ENCODE measurements at regions not wholly inside any gene's neighbourhood (a gene's known extent, or its start where the extent isn't known, plus 50 kb on each side); places are given as distances from the start of the nearest gene placed in this dataset.
A peak's percentile ranks its signal among the peaks of the same experiment; 100 is the strongest.

GRCh38 chr5:9922719-9923118 is 292.6 kb upstream of the TAS2R1 start:
- DNase-seq (ENCODE audit: low spot score) = no peak

- no peak for DNase-seq (ENCODE audit: low spot score)
Measured at GRCh38 chr5:9920697-9921096, 290.5 kb upstream of the TAS2R1 start.

GRCh38 chr5:9919306-9920030 is 289.3 kb upstream of the TAS2R1 start:
- DNase-seq (ENCODE audit: low spot score) = no peak

GRCh38 chr5:9905661-9906060 is 275.5 kb upstream of the TAS2R1 start:
- DNase-seq (ENCODE audit: low spot score) = no peak

- DNase-seq (ENCODE audit: low spot score) = no peak
Measured at GRCh38 chr5:9903801-9904200, 273.6 kb upstream of the TAS2R1 start.

- no peak for DNase-seq (ENCODE audit: low spot score)
Measured at GRCh38 chr5:9898319-9898718, 268.2 kb upstream of the TAS2R1 start.

GRCh38 chr5:9895302-9895645 is 265.1 kb upstream of the TAS2R1 start:
- no peak for DNase-seq (ENCODE audit: low spot score)

GRCh38 chr5:9894571-9895301 is 264.6 kb upstream of the TAS2R1 start:
- DNase-seq (ENCODE audit: low spot score) = no peak

GRCh38 chr5:9892696-9893095 is 262.5 kb upstream of the TAS2R1 start:
- DNase-seq (ENCODE audit: low spot score) = peak; percentile 60

GRCh38 chr5:9889511-9889910 is 259.4 kb upstream of the TAS2R1 start:
- no peak for DNase-seq (ENCODE audit: low spot score)

- peak; percentile 37 for DNase-seq (ENCODE audit: low spot score)
Measured at GRCh38 chr5:9888501-9888901, 258.4 kb upstream of the TAS2R1 start.

GRCh38 chr5:9885164-9885563 is 255.0 kb upstream of the TAS2R1 start:
- DNase-seq (ENCODE audit: low spot score) = no peak

- no peak for DNase-seq (ENCODE audit: low spot score)
Measured at GRCh38 chr5:9878206-9878605, 248.1 kb upstream of the TAS2R1 start.

- no peak for DNase-seq (ENCODE audit: low spot score)
Measured at GRCh38 chr5:9877488-9877887, 247.3 kb upstream of the TAS2R1 start.

GRCh38 chr5:9876451-9876850 is 246.3 kb upstream of the TAS2R1 start:
- no peak for DNase-seq (ENCODE audit: low spot score)

GRCh38 chr5:9869616-9870288 is 239.6 kb upstream of the TAS2R1 start:
- DNase-seq (ENCODE audit: low spot score) = no peak

- DNase-seq (ENCODE audit: low spot score) = no peak
Measured at GRCh38 chr5:9865574-9865973, 235.4 kb upstream of the TAS2R1 start.

- no peak for DNase-seq (ENCODE audit: low spot score)
Measured at GRCh38 chr5:9864791-9865190, 234.6 kb upstream of the TAS2R1 start.

- no peak for DNase-seq (ENCODE audit: low spot score)
Measured at GRCh38 chr5:9863486-9863885, 233.3 kb upstream of the TAS2R1 start.

- DNase-seq (ENCODE audit: low spot score) = no peak
Measured at GRCh38 chr5:9861666-9862256, 231.6 kb upstream of the TAS2R1 start.

- DNase-seq (ENCODE audit: low spot score) = no peak
Measured at GRCh38 chr5:9859808-9860207, 229.7 kb upstream of the TAS2R1 start.

- DNase-seq (ENCODE audit: low spot score) = no peak
Measured at GRCh38 chr5:9858043-9858442, 227.9 kb upstream of the TAS2R1 start.

GRCh38 chr5:9853309-9853708 is 223.2 kb upstream of the TAS2R1 start:
- no peak for DNase-seq (ENCODE audit: low spot score)
